NCI-H1092 treated with DMSO at 0.1 percent for 48 hours (cell line): ENCODE measurements at regions not wholly inside any gene's neighbourhood (a gene's known extent, or its start where the extent isn't known, plus 50 kb on each side); places are given as distances from the start of the nearest gene placed in this dataset.
A peak's percentile ranks its signal among the peaks of the same experiment; 100 is the strongest.

Experiments used
- DNase-seq: peaks from one replicate; lab custom pipeline; 2025; lab: John Stamatoyannopoulos, UW

GRCh38 chr13:107205318-107206104 is 637.6 kb upstream of the ARGLU1 start:
- peak; percentile 78 for DNase-seq

GRCh38 chr13:107203146-107203847 is 635.4 kb upstream of the ARGLU1 start:
- DNase-seq = no peak

- DNase-seq = no peak
These were observed 634.6 kb upstream of the ARGLU1 start for GRCh38 chr13:107202371-107203023.

GRCh38 chr13:107200491-107200890 is 632.6 kb upstream of the ARGLU1 start:
- no peak for DNase-seq

GRCh38 chr13:107192289-107192688 is 624.4 kb upstream of the ARGLU1 start:
- peak; percentile 24 for DNase-seq

GRCh38 chr13:107190065-107190464 is 622.1 kb upstream of the ARGLU1 start:
- no peak for DNase-seq

- DNase-seq = no peak
These were observed 618.0 kb upstream of the ARGLU1 start for GRCh38 chr13:107185889-107186288.

GRCh38 chr13:107170270-107170931 is 602.5 kb upstream of the ARGLU1 start:
- no peak for DNase-seq

- no peak for DNase-seq
These were observed 589.3 kb upstream of the ARGLU1 start for GRCh38 chr13:107157271-107157670.

- DNase-seq = no peak
These were observed 576.5 kb upstream of the ARGLU1 start for GRCh38 chr13:107144432-107144831.

GRCh38 chr13:107141767-107142166 is 573.8 kb upstream of the ARGLU1 start:
- no peak for DNase-seq

GRCh38 chr13:107139006-107139405 is 571.1 kb upstream of the ARGLU1 start:
- DNase-seq = peak; percentile 9

- DNase-seq = no peak
These were observed 570.5 kb upstream of the ARGLU1 start for GRCh38 chr13:107138486-107138885.

- no peak for DNase-seq
These were observed 566.0 kb upstream of the ARGLU1 start for GRCh38 chr13:107133950-107134349.

- DNase-seq = no peak
These were observed 562.6 kb upstream of the ARGLU1 start for GRCh38 chr13:107130566-107130965.

- DNase-seq = no peak
These were observed 556.8 kb upstream of the ARGLU1 start for GRCh38 chr13:107124730-107125129.

- DNase-seq = peak; percentile 6
These were observed 556.3 kb upstream of the ARGLU1 start for GRCh38 chr13:107124129-107124718.

GRCh38 chr13:107121793-107122192 is 553.9 kb upstream of the ARGLU1 start:
- no peak for DNase-seq

- no peak for DNase-seq
These were observed 552.3 kb upstream of the ARGLU1 start for GRCh38 chr13:107119989-107120881.

- DNase-seq = no peak
These were observed 550.6 kb upstream of the ARGLU1 start for GRCh38 chr13:107118506-107118905.
